HG03025 (cell line): ENCODE measurements at regions not wholly inside any gene's neighbourhood (a gene's known extent, or its start where the extent isn't known, plus 50 kb on each side); places are given as distances from the start of the nearest gene placed in this dataset.
"Not testable (repeated sequence)": the region's sequence is repeated elsewhere in the genome, so short reads cannot be mapped to it uniquely, and the experiment has no call there.

Source experiments
- ATAC-seq: cut with Tn5 transposase; IDR thresholded peaks from one replicate; pipeline ENCODE4 v1.9.1; 2021; ENCODE audit warnings: mild to moderate bottlenecking, moderate library complexity; ENCODE audit not compliant: unreplicated experiment, low FRiP score

DNA sequence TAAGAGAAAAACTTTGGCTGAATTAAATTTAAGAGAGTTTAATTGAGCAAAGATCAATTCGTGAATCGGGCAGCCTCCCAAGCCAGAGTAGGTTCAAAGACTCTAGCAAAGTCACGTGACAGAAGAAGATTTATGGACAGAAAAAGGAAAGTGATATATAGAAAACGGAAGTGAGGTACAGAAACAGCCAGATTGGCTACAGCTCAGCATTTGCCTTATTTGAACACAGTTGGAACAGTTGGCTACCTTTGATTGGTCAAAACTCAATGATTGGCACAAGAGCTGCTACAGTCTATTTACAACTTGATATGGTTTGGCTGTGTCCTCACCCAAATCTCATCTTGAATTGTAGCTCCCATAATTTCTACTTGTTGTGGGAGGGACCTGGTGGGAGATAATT, 102.6 kb downstream of the PLG start:
- no peak for ATAC-seq

GRCh38 chr6:160808263-160808662, 106.2 kb downstream of the PLG start:
- no peak for ATAC-seq

DNA sequence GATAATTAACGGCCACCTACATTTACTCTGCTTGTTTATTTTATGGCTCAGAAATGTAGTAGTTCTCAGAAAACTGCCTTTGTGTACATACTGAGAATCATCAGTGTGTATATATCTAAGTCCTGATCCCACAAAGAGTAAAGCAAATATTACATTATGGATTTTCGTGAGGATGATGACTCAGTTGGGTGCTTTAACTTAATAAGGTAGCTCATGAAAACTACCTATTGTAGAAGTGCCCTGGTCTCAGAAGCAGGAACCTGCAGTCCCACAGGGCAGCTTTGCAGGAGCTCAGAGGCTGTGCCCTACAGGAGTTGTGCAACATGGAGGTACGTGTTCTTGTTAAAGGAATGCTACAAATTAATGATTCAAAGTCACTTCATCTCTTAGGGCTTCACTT, 108.2 kb downstream of the PLG start:
- no peak for ATAC-seq

GRCh38 chr6:160812097-160812496, 110.1 kb downstream of the PLG start:
- ATAC-seq = no peak

GRCh38 chr6:160818934-160819333, 116.9 kb downstream of the PLG start:
- no peak for ATAC-seq

DNA sequence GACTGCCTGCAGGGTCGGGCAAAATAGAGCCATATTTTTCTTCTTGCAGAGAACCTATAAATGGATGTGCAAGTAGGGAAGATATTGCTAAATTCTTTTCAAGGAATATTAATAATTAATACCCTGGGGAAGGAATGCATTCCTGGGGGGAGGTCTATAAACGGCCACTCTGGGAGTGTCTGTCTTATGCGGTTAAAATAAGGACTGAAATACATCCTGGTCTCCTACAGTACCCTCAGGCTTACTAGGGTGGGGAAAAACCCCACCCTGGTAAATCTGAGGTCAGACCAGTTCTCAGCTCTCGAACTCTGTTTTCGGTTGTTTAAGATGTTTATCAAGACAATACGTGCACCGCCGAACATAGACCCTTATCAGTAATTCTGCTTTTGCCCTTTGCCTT, 118.6 kb downstream of the PLG start:
- not testable (repeated sequence) for ATAC-seq

GRCh38 chr6:160831739-160832138, 129.7 kb downstream of the PLG start:
- no peak for ATAC-seq

DNA sequence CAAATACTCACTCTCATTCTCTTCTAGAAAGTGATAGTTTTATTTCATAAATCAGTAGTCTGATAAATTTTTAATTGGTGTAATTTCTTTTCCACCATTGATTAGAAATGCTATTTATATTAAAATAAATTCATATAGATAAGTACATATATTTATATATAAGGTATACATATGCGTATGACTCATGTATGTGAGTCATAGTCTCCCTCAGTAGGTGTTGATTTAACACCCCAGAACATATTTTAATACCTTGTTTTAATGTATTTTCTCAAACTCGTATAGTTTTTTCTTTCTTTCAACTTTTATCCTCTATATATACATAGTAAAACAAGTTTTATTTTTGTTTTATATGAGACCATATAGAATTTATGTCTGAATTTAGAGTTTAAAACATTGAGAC, 130.4 kb downstream of the PLG start:
- ATAC-seq = no peak

- no peak for ATAC-seq
Observed at GRCh38 chr6:160837146-160837545, 135.1 kb downstream of the PLG start.

- no peak for ATAC-seq
Observed at GRCh38 chr6:160851031-160851430, 140.5 kb upstream of the MAP3K4 start.

GRCh38 chr6:160853946-160854345, 137.6 kb upstream of the MAP3K4 start:
- ATAC-seq = no peak

GRCh38 chr6:160858886-160859285, 132.7 kb upstream of the MAP3K4 start:
- no peak for ATAC-seq

DNA sequence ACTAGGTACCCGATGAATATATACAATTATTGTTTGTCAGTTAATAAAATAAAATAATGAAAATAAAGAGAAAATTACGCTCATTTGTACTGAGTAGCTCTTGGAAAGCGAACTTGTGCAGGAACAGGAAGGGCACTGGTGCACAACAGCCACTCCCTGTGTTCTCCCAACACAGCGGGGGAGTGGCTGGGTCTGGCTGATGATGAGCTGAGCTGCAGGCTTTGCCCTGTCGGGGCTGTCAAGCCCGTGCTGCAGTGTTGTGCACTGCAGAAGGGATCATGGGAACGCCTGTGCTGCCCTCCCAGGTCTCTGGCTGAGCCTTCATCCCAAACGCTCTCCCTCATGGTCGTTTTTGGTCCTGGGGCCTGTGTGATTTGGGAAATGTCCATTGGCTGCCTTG, 131.7 kb upstream of the MAP3K4 start:
- no peak for ATAC-seq

DNA sequence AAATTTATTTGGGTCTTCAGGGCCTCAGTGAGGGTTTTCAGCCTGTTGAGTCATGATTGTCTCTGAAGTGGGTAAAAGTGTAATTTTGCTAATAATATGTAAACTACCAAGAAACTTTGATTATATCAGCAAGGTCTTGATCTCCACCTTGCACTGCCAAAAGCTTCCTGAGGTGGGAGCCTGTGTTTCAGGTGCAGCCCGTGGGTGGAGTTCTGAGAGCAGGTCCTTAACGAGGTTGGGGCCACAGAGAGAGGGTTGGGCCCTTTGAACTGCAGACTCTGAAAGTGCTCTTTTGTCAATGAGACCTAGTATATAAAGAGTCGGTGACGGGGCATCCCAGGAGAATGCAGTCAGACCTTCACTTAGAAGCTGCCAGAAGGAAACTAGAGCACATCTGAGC, 129.7 kb upstream of the MAP3K4 start:
- no peak for ATAC-seq

- ATAC-seq = no peak
Observed at GRCh38 chr6:160863782-160864181, 127.8 kb upstream of the MAP3K4 start.

- ATAC-seq = peak; percentile 84
Observed at GRCh38 chr6:160871320-160871719, 120.2 kb upstream of the MAP3K4 start.

DNA sequence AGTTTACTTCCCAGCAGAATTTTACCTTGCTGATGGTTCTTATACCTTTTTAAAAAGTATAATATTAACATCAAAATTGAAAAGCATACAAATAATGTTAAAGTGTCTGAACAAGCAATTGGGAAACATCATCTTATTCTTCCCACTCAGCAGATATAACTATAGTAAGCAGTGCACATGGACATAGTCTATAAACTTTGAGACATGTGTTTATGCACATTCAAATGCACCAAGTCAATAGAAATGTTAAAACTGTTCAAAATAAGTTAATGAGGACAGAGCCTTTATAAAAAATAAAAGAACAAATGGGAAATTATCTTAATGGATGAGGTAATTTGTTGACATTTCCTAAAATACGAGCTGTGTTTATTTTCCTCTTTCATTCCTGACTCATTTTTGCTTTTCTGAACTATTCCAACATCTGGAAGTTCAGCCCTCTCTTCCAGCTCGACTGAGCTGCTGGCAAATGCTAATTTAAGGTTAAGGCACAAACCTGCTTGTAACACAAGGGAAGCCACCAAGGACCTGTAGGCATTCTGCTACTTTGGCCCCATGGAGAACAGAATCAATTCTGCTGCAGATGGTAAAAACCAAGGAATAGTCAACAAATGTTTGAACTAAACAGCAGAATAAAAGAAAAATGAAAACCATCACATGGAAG, 110.3 kb upstream of the MAP3K4 start:
- no peak for ATAC-seq

GRCh38 chr6:160882006-160882405, 109.6 kb upstream of the MAP3K4 start:
- ATAC-seq = no peak

- ATAC-seq = no peak
Observed at GRCh38 chr6:160882791-160883279, 108.7 kb upstream of the MAP3K4 start.

DNA sequence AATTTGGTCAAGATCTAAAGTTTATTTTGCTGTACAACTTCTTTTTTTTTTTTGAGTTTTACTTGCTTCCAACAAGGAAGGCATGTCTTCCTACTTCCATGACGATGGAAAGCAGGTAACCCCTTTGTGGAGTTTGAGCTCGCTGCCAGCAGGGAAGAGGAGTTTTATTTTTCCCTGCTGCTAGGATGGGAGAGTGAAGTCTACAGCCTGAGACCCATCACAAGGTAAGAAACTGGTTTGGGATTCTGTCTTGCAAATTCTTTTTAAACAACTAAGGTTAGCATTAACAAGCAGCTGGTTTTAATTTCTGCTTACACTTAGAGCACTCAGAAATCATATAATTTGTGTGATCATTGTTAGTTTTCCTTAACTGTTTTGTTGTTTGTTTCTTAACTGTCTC, 108.0 kb upstream of the MAP3K4 start:
- no peak for ATAC-seq

DNA sequence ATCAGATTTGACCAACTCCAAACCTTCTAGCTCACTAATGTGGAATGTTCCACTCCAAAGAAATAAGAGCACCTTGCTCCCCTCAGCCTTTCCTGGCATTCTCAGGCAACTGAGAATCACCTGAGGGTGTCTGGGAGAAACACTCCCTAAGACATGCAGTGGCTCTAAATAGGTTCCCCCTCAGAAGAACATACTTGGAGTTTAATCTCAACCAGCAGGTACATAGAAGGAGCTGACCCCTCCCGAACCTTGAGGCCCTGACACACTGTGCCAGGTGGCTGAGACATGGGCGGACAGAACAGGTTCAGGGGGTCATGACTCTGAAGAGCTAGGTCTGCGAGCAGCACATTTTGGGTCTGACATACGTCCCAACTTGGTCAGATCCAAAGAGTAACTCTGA, 107.6 kb upstream of the MAP3K4 start:
- ATAC-seq = no peak

- ATAC-seq = not testable (repeated sequence)
Observed at GRCh38 chr6:160889148-160889547, 102.4 kb upstream of the MAP3K4 start.

DNA sequence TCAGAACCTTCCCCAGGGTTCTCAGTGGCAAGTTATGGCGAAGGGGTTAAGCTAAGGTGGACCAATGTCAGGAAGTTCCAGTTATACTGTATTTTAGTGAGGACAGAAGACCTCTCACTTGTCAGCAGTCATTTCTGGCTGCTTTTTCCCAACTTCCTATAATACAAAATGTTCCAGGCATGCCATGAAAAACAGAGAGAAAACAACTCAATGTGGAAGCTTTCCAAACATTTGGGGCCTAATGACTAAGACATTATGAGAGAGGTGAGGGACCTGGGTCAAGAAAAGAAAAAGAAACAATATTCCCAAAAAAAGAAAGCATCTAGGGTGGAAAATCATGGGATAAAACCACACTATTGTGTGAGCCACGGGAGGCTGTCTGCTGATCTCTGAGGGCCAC, 99.9 kb upstream of the MAP3K4 start:
- no peak for ATAC-seq
